GM18870 (cell line): ENCODE measurements at regions not wholly inside any gene's neighbourhood (a gene's known extent, or its start where the extent isn't known, plus 50 kb on each side); places are given as distances from the start of the nearest gene placed in this dataset.
"Not testable (repeated sequence)": the region's sequence is repeated elsewhere in the genome, so short reads cannot be mapped to it uniquely, and the experiment has no call there.

Experiments used
- ATAC-seq: cut with Tn5 transposase; IDR thresholded peaks from one replicate; pipeline ENCODE4 v1.9.1; 2021; ENCODE audit warnings: moderate library complexity; ENCODE audit not compliant: unreplicated experiment

- no peak for ATAC-seq
Measured at GRCh38 chr6:121593011-121593641, 157.7 kb downstream of the GJA1 start.

- no peak for ATAC-seq
Measured at GRCh38 chr6:121594053-121594452, 158.6 kb downstream of the GJA1 start.

GRCh38 chr6:121595646-121596045, 160.2 kb downstream of the GJA1 start:
- ATAC-seq = no peak

- no peak for ATAC-seq
Measured at GRCh38 chr6:121596441-121596840, 161.0 kb downstream of the GJA1 start.

GRCh38 chr6:121597654-121598053, 162.2 kb downstream of the GJA1 start:
- ATAC-seq = no peak

- not testable (repeated sequence) for ATAC-seq
Measured at GRCh38 chr6:121599331-121599730, 163.9 kb downstream of the GJA1 start.

- ATAC-seq = no peak
Measured at GRCh38 chr6:121600389-121601168, 165.1 kb downstream of the GJA1 start.

GRCh38 chr6:121603486-121603885, 168.0 kb downstream of the GJA1 start:
- no peak for ATAC-seq

GRCh38 chr6:121607721-121608120, 172.3 kb downstream of the GJA1 start:
- no peak for ATAC-seq

- no peak for ATAC-seq
Measured at GRCh38 chr6:121608270-121608669, 172.8 kb downstream of the GJA1 start.

- no peak for ATAC-seq
Measured at GRCh38 chr6:121609281-121609680, 173.8 kb downstream of the GJA1 start.

- ATAC-seq = no peak
Measured at GRCh38 chr6:121612927-121613326, 177.5 kb downstream of the GJA1 start.

GRCh38 chr6:121614115-121614514, 178.7 kb downstream of the GJA1 start:
- ATAC-seq = no peak

GRCh38 chr6:121615493-121615892, 180.0 kb downstream of the GJA1 start:
- no peak for ATAC-seq

- ATAC-seq = no peak
Measured at GRCh38 chr6:121616406-121616805, 181.0 kb downstream of the GJA1 start.

GRCh38 chr6:121617388-121617787, 181.9 kb downstream of the GJA1 start:
- no peak for ATAC-seq

GRCh38 chr6:121619013-121619412, 183.6 kb downstream of the GJA1 start:
- ATAC-seq = no peak

GRCh38 chr6:121619987-121620740, 184.7 kb downstream of the GJA1 start:
- no peak for ATAC-seq

GRCh38 chr6:121627761-121628160, 192.3 kb downstream of the GJA1 start:
- ATAC-seq = no peak

GRCh38 chr6:121630716-121631115, 195.3 kb downstream of the GJA1 start:
- no peak for ATAC-seq

- not testable (repeated sequence) for ATAC-seq
Measured at GRCh38 chr6:121631752-121632151, 196.3 kb downstream of the GJA1 start.

GRCh38 chr6:121633309-121633708, 197.9 kb downstream of the GJA1 start:
- ATAC-seq = no peak
